HUES6 (cell line): ENCODE measurements at regions not wholly inside any gene's neighbourhood (a gene's known extent, or its start where the extent isn't known, plus 50 kb on each side); places are given as distances from the start of the nearest gene placed in this dataset.

Experiments used
- H3K27ac ChIP-seq: 2 replicates; pipeline ENCODE4 v1.7.0; 2013; ENCODE audit warnings: low read depth, mild to moderate bottlenecking, low read length, inconsistent platforms
- H3K27me3 ChIP-seq: 2 replicates; pipeline ENCODE4 v1.6.1; 2013; ENCODE audit warnings: low read length; ENCODE audit not compliant: control insufficient read depth, insufficient read depth
- H3K36me3 ChIP-seq: 2 replicates; pipeline ENCODE4 v1.6.1; 2013; ENCODE audit warnings: low read length; ENCODE audit not compliant: control insufficient read depth, insufficient read depth
- H3K4me1 ChIP-seq: 2 replicates; pipeline ENCODE4 v1.6.1; 2013; ENCODE audit warnings: low read length; ENCODE audit not compliant: control insufficient read depth, insufficient read depth
- H3K4me3 ChIP-seq: 2 replicates; pipeline ENCODE4 v1.5.1; 2013; ENCODE audit warnings: low read depth, low read length
- H3K9ac ChIP-seq: one replicate; pipeline ENCODE4 v1.6.1; 2013; ENCODE audit warnings: mild to moderate bottlenecking, low read length
- H3K9me3 ChIP-seq: 2 replicates; pipeline ENCODE4 v1.6.1; 2013; ENCODE audit warnings: low read depth, low read length; ENCODE audit not compliant: control insufficient read depth, insufficient read depth

DNA sequence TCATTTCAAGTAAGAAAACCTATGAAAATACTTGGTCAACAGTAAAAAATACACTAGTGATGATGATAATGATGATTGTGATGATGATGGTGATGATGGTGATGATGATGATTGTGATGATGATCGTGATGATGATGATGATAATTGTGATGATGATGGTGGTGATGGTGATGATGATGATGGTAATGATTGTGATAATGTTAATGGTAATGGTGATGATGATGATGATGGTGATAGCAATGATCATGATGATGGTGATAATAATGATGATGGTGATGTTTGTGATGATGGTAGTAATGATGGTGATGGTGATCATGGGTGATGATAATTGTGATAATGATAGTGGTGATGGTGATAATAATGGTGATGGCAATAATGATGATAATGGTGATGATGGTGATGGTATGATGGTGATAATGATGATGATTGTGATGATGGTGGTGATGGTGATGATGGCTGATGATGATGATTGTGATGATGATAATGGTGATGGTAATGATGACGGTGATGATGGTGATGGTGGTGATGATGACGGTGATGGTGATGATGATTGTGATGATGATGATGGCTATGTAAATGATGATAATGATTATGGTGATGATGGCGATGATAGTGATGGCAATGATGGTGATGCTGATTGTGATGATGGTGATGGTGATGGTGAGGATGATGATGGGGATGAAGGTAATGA is 62.1 kb downstream of the VCX3A start:
- Histone ChIP-seq H3K4me1 (no peaks in the 10 kb centered on the region), H3K4me3 (no peak overlapping the region), H3K9ac (no peak overlapping the region), H3K36me3 (no peaks in the 10 kb centered on the region), H3K9me3 (peaks cover 7% of the 10 kb centered on the region; the same call in 1 of the 2 replicates), H3K27me3 (no peaks in the 10 kb centered on the region), H3K27ac (no peak overlapping the region)

DNA sequence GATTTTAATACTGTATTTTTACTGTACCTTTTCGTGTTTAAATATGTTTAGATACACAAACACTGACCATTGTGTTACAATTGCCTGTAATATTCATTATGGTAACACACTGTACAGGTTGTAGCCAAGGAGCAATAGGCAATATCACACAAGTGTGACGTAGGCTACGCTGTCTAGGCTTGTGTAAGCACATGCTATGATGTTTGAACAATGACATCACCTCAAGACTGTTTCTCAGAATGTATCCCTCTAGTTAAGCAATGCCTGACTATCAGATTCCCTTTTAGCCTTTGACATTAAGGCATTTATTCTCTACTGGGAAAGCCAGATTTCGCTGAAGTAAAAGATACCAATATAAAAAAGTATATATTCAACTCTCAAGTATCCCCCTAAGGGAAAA is 66.2 kb downstream of the VCX3A start:
- Histone ChIP-seq H3K27ac (no peak overlapping the region), H3K36me3 (no peaks in the 10 kb centered on the region), H3K4me1 (no peaks in the 10 kb centered on the region), H3K4me3 (no peak overlapping the region), H3K27me3 (no peaks in the 10 kb centered on the region), H3K9ac (no peak overlapping the region), H3K9me3 (peaks cover 7% of the 10 kb centered on the region; the same call in 1 of the 2 replicates)

DNA sequence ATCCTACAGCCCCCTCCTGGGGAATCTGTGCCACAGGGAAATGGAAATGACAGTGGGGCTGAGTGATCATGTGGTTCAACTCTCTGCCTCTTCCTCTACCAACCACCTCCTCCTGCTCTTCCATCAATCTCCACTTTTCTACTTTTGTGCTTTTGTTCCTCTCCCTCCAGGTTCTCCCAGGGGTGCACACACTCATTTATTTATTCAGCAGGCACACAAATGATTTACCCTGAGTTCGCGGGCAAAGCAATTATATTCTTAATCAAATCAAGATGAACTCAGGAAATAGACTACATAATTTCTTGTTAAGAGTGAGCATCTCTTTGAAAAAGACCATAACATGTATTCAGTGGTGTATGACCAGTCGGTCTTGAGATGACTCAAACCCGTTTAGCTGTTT is 69.2 kb downstream of the VCX3A start:
- no peaks in the 10 kb centered on the region for H3K9me3 ChIP-seq
- H3K4me3 ChIP-seq = no peak overlapping the region
- H3K4me1 ChIP-seq = peaks cover 16% of the 10 kb centered on the region
- H3K27me3 ChIP-seq = no peaks in the 10 kb centered on the region
- no peak overlapping the region for H3K9ac ChIP-seq
- H3K27ac ChIP-seq = no peak overlapping the region
- no peaks in the 10 kb centered on the region for H3K36me3 ChIP-seq

DNA sequence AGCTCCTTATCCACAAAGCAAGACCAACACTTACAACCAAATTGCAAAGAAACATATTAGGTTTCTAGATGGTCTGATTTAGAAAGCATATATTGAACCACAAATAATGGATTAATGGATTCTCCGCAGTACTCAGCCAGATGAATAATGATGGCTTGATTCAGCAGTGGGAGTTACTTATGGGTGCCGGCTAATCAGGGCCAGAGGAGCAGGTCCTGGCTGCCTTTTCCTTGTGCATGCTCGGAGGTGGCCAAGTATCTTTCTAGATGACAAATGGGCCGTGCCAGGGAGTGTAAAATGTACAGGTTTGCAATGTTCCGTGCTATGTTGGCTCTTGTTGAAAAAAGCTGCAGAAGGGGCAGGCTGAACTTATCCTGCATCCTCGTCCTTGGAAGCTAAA is 70.2 kb downstream of the VCX3A start:
- H3K36me3 ChIP-seq = no peaks in the 10 kb centered on the region
- H3K27ac ChIP-seq = no peak overlapping the region
- H3K9ac ChIP-seq = no peak overlapping the region
- peaks cover 17% of the 10 kb centered on the region for H3K4me1 ChIP-seq
- H3K4me3 ChIP-seq = no peak overlapping the region
- H3K27me3 ChIP-seq = no peaks in the 10 kb centered on the region
- 0 out of 2 replicates have a peak, but pooled peaks cover 2% of the 10 kb centered on the region for H3K9me3 ChIP-seq

DNA sequence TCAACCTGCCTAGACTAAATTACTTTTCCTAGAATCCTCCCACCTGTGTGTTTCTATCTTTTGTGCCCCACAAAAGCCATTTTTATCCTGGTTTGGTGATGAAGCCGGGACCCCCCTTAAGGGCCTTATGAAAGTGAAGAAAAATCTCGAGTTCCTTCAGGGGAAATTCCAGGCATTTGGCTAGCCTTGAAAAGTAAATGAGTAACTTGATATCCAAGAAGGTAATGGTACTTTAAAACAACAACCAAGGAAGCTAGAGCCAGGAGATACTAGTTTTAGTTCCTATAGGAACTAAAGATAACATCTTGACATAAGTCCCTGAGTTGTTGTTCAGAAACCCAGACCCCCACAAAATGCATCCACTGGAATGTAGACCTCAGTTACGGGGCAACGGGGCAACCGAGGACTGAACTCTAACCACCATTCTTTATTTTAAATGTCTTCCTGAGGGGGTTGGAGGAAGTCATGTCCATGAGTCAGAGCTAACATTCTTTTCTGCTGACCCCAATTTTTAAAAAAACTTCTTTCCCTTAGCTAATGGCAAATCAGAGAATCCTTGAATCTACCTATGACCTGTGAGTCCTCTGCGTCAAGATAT is 73.9 kb downstream of the VCX3A start:
- Histone ChIP-seq H3K27ac (no peak overlapping the region), H3K4me1 (peaks cover 17% of the 10 kb centered on the region), H3K4me3 (no peak overlapping the region), H3K9me3 (0 out of 2 replicates have a peak, but pooled peaks cover 8% of the 10 kb centered on the region), H3K9ac (no peak overlapping the region), H3K27me3 (no peaks in the 10 kb centered on the region), H3K36me3 (no peaks in the 10 kb centered on the region)

DNA sequence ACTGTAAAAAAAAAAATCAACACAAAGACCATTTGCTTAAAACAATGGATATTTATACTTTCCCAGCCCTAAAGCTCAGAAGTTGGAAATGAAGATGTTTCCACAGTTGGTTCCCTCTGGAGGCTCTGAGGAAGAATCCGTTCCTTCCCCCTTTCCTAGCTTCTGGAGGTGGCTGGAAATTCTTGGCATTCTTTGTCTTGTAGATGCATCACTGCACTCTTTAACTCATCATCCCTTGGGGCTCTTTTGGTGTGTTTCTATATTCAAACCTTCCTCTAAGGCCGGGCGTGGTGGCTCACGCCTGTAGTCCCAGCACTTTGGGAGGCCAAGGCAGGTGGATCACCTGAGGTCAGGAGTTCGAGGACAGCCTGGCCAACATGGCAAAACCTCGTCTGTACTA is 78.7 kb downstream of the VCX3A start:
- Histone ChIP-seq H3K4me3 (no peak overlapping the region), H3K27me3 (no peaks in the 10 kb centered on the region), H3K36me3 (no peaks in the 10 kb centered on the region), H3K9me3 (0 out of 2 replicates have a peak, but pooled peaks cover 8% of the 10 kb centered on the region), H3K9ac (no peak overlapping the region), H3K27ac (no peak overlapping the region), H3K4me1 (peaks cover 5% of the 10 kb centered on the region)

DNA sequence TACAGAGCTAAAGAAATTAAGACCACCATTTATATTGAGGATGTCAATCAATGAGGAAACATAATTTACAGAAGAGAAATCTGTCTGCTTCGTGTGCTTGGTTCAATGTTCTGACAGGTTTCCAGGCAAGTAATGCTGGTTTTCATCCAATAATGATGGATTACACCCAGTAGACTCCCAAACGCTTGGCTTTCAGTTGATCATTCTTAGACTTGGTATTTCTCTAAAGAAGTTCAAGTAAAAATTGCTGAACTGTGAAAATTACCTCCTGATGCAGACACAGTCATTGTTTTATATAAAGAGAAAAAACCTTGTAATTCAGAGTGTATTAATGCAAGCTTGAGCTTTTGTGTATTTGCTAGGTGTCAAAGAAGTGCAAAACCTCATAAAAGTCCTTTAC is 85.0 kb downstream of the VCX3A start:
- H3K27ac ChIP-seq = no peak overlapping the region
- no peak overlapping the region for H3K9ac ChIP-seq
- no peaks in the 10 kb centered on the region for H3K9me3 ChIP-seq
- no peaks in the 10 kb centered on the region for H3K27me3 ChIP-seq
- H3K36me3 ChIP-seq = no peaks in the 10 kb centered on the region
- H3K4me3 ChIP-seq = no peak overlapping the region
- H3K4me1 ChIP-seq = peaks cover 11% of the 10 kb centered on the region; the same call in 1 of the 2 replicates

DNA sequence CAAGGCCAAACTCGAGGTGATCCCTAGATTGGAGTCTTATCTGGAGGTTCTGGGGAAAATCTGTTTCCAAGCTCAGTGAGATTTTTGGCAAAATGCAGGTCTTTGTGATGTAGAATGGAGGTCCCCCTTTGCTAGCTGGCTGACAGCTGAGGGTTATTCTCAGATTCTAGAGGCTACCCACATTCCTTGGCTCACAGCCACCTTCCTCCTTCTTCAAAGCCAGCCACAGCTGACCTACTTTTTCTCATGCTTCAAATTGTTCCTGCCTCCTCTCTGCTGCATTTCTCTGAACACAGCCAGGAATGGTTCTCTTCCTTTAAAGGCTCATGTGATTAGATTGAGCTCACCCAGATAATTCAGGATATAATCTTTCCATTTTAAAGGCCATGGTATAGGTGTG is 86.9 kb downstream of the VCX3A start:
- H3K27me3 ChIP-seq = no peaks in the 10 kb centered on the region
- no peak overlapping the region for H3K9ac ChIP-seq
- H3K4me1 ChIP-seq = peaks cover 15% of the 10 kb centered on the region; the same call in 1 of the 2 replicates
- no peaks in the 10 kb centered on the region for H3K9me3 ChIP-seq
- no peak overlapping the region for H3K27ac ChIP-seq
- H3K36me3 ChIP-seq = no peaks in the 10 kb centered on the region
- H3K4me3 ChIP-seq = no peak overlapping the region

DNA sequence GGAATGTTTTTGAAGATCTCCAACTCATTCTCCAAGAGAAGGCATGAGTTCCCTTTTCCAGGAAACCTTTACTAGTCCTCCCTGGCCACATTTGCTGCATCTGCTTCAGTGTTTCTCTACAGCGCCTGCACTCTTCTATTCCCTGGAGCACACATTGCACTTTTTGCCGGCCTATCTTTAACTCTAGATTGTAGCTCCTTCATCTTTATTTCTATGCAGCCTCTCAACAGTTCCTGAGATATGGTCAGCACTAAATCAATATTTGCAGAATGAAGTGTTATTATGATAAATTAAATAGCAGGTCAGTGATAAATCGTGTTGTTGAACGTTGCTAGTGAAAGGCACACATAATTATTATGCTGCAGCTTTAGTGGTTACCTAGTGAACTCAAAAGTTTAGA is 88.3 kb downstream of the VCX3A start:
- Histone ChIP-seq H3K36me3 (no peaks in the 10 kb centered on the region), H3K27ac (no peak overlapping the region), H3K4me3 (no peak overlapping the region), H3K4me1 (peaks cover 15% of the 10 kb centered on the region; the same call in 1 of the 2 replicates), H3K9ac (no peak overlapping the region), H3K9me3 (no peaks in the 10 kb centered on the region), H3K27me3 (no peaks in the 10 kb centered on the region)

DNA sequence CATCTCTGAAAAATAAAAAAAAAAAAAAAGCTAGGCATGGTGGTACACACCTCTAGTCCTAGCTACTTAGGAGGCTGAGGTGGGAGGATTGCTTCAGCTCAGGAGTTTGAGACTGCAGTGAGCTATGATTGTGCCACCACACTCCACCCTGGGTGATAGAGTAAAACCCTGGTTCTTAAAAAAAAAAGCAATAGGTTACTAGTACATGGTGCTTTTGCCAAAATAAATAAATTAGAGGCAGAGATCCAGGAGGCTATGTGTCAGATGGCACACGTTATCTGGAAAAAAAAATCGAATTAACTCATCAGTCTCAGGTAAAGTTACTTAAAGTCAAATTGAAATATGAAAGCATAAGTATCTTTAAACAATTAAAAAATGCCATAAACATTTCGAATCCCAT is 94.3 kb downstream of the VCX3A start:
- H3K4me1 ChIP-seq = 0 out of 2 replicates have a peak, but pooled peaks cover 5% of the 10 kb centered on the region
- H3K36me3 ChIP-seq = no peaks in the 10 kb centered on the region
- H3K9me3 ChIP-seq = no peaks in the 10 kb centered on the region
- H3K27ac ChIP-seq = no peak overlapping the region
- no peak overlapping the region for H3K9ac ChIP-seq
- no peak overlapping the region for H3K4me3 ChIP-seq
- no peaks in the 10 kb centered on the region for H3K27me3 ChIP-seq

DNA sequence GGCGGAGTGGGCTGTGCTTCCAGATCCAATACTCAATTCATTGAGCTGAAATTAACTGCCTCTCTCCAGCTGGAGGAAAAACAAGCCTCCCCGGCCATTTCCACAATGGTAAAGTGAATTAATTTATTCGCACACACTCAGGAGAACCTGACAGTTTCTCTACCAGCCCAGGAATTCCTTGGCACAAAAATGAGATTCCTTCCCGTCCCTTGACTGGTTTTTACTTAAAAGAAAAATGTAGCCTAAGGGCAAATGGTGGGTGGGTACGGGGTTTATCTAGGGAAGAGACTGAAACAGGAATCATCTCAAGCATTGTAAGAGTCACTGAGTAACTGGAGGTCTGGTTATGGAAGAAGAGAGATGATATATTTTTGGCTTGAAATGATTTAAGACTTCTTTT is 102.7 kb downstream of the VCX3A start:
- no peak overlapping the region for H3K4me3 ChIP-seq
- H3K27me3 ChIP-seq = no peaks in the 10 kb centered on the region
- peaks cover 7% of the 10 kb centered on the region for H3K4me1 ChIP-seq
- no peak overlapping the region for H3K9ac ChIP-seq
- no peaks in the 10 kb centered on the region for H3K9me3 ChIP-seq
- H3K36me3 ChIP-seq = no peaks in the 10 kb centered on the region
- no peak overlapping the region for H3K27ac ChIP-seq
